Retinal pigment epithelial cell (primary cell): ENCODE measurements at regions not wholly inside any gene's neighbourhood (a gene's known extent, or its start where the extent isn't known, plus 50 kb on each side); places are given as distances from the start of the nearest gene placed in this dataset.

Source experiments
- DNase-seq: peaks from one replicate; pipeline ENCODE4 v3.0.0-alpha.2; 2010; ENCODE audit warnings: low read depth
- H3K4me3 ChIP-seq: 2 replicates; pipeline ENCODE4 v1.5.1; 2011; ENCODE audit warnings: mild to moderate bottlenecking, low read length, control low read depth, moderate library complexity
- CTCF ChIP-seq: conservative IDR thresholded peaks from 2 replicates; pipeline ENCODE4 v1.5.1; 2011; ENCODE audit warnings: low read depth, low read length, control low read depth, inconsistent platforms

GRCh38 chr16:54801057-54801844, 129.4 kb upstream of the IRX5 start:
- DNase-seq, result no peak
- TF ChIP-seq CTCF, result no peak
- no peak overlapping the region for H3K4me3 ChIP-seq

GRCh38 chr16:54798267-54798666, 132.4 kb upstream of the IRX5 start:
- no peak for DNase-seq
- TF ChIP-seq CTCF, result no peak

GRCh38 chr16:54796211-54796610, 134.5 kb upstream of the IRX5 start:
- no peak for DNase-seq
- H3K4me3 ChIP-seq, result no peak overlapping the region
- TF ChIP-seq CTCF, result no peak

More at GRCh38 chr16:54798267-54798666, 132.4 kb upstream of the IRX5 start:
- no peak overlapping the region for H3K4me3 ChIP-seq

GRCh38 chr16:54792811-54793210, 137.9 kb upstream of the IRX5 start:
- TF ChIP-seq CTCF, result no peak
- DNase-seq, result no peak
- no peak overlapping the region for H3K4me3 ChIP-seq

GRCh38 chr16:54787045-54787444, 143.6 kb upstream of the IRX5 start:
- no peak overlapping the region for H3K4me3 ChIP-seq
- TF ChIP-seq CTCF, result no peak
- DNase-seq, result no peak

- no peak for TF ChIP-seq CTCF
These were observed 146.7 kb upstream of the IRX5 start for GRCh38 chr16:54783980-54784379.

GRCh38 chr16:54783226-54783625, 147.4 kb upstream of the IRX5 start:
- DNase-seq, result no peak
- no peak for TF ChIP-seq CTCF
- H3K4me3 ChIP-seq, result no peak overlapping the region

More at GRCh38 chr16:54783980-54784379, 146.7 kb upstream of the IRX5 start:
- DNase-seq, result no peak
- H3K4me3 ChIP-seq, result no peak overlapping the region
